GM12865 (cell line): ENCODE measurements at regions not wholly inside any gene's neighbourhood (a gene's known extent, or its start where the extent isn't known, plus 50 kb on each side); places are given as distances from the start of the nearest gene placed in this dataset.

Experiments
- DNase-seq: peaks from one replicate; pipeline ENCODE4 v3.0.0; 2010; ENCODE audit warnings: low read depth
- H3K4me3 ChIP-seq: 2 replicates; pipeline ENCODE4 v1.5.1; 2011; ENCODE audit warnings: mild to moderate bottlenecking, low read depth, low read length, control low read depth
- CTCF ChIP-seq: IDR thresholded peaks from 2 replicates; pipeline ENCODE4 v1.5.1; 2011; ENCODE audit warnings: low read length, control low read depth, low read depth, inconsistent platforms; ENCODE audit not compliant: insufficient read depth; ENCODE audit errors: missing control alignments

- H3K4me3 ChIP-seq: no peak overlapping the region
- no peak for DNase-seq
- no peak for TF ChIP-seq CTCF
These were observed 431.6 kb downstream of the IDS start for GRCh38 chrX:149073479-149073878.

DNA sequence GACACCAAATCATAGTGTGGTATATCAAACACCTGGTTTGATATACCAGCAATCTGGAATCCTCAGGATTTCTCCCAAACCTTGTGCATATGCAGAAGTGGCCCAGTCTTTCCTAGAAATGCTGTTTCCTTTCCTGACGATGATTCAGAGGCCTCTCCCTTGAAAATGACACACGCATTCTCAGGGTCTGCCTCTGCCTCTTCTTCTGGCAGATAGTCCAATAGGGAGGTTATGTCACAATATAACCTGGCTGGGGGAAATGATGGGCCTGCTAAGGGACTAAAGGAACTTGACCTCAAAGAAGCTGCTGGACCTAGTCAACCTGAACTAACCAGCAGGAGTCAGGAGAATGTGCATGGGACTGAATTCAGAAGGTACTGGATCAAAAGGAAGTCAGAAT lies 435.2 kb downstream of the IDS start:
- no peak for DNase-seq
- no peak for TF ChIP-seq CTCF
- H3K4me3 ChIP-seq: no peak overlapping the region

DNA sequence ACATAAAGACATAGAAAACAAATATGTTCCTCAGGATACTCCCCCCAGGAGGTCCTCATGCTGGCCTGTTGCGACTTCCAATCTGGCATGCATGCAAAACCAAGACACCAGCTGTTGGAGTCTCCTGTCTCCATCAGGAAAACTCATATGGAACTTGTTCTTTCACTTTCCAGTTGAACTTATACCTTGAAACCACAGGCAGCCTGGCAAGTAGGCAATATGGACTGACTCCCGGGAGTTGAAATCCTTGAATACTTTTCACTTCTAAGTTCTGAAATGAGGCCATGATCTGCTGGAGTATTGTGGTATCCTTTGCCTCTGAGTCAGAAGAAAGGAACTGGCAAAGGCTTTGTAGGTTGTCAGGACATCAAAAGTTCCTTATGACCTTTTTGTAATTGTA lies 444.2 kb downstream of the IDS start:
- no peak for DNase-seq
- H3K4me3 ChIP-seq: no peak overlapping the region
- TF ChIP-seq CTCF: no peak
